GM19395 (cell line): ENCODE measurements at regions not wholly inside any gene's neighbourhood (a gene's known extent, or its start where the extent isn't known, plus 50 kb on each side); places are given as distances from the start of the nearest gene placed in this dataset.

Experiments used
- ATAC-seq: cut with Tn5 transposase; IDR thresholded peaks from one replicate; pipeline ENCODE4 v1.9.1; 2021; ENCODE audit warnings: mild to moderate bottlenecking, moderate library complexity; ENCODE audit not compliant: unreplicated experiment

DNA sequence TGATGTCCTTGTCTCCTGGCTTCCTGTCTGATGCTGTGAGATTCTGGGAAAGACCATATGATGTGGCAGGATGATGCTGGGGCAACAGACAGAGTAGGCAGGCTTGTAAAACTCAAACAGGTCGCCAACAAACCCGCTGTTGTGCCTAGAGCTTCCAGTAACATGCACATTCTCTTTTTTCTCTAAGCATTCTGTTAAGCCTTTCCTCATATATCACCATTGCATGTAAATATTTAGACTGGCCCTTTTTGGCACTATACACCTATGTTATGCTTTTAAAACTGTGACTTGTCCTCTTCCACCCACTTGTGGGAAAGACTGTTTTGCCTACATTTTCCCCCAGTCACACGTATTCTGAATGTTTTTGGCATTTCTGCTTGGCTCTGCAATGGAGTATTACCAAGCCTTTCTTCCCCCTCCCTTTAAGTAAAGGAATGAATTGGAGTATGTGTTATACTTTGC lies 250.4 kb upstream of the TANK start:
- ATAC-seq = no peak

DNA sequence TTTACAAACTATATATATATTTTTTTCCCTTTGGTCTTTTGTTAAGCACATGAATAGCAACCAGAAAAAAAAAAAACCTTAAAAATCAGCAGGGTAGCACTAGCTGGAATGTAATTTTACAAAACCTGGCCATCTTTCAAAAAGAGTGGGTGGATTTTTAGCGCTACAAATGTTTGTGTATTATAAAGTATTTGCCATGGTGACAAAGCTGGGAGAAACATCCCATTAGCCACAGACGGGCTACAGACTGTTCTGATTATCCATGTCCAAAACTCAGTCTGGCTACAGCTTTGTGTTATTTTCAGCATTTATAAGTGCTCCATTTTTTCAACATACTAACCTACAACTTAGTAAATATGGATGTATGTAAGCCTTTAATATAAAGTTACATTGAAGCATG lies 249.5 kb upstream of the TANK start:
- ATAC-seq = no peak

DNA sequence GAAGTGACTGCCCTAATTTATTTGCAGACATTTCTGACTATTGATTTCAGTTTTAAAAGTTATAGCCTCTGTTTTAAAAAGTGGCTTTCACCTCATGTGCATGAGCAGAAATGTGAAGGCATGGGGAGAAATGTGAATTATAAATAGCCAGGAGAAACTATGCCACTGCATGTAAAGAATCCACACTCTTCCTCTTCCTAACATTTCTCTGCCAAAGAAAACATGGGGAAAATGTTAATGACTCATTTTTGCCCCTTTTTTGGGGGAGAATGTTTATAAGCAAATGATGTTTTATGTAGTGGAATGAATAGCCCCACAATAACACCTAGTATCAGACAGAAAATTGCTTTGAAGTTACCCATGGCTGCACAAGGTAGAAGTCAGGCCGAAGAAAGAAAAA lies 249.0 kb upstream of the TANK start:
- no peak for ATAC-seq

DNA sequence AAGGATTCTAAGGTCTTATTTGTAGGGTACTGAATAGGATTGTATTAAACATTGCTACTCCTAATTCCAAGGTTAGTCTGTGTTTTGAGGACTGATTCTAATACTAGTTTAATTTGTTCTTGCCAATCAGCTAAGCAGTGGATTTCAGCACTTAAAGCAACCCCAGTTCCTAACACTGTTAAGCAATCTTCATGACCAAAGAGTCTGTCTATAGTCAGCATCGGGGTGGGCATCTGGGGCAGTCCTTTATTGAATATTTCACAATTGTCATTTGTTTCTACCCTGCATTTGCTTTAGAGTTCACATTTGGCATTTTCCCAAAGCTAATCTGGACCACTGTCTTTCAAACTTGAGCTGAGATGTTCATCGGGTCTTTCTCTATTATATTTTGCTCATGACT lies 248.0 kb upstream of the TANK start:
- ATAC-seq = no peak

DNA sequence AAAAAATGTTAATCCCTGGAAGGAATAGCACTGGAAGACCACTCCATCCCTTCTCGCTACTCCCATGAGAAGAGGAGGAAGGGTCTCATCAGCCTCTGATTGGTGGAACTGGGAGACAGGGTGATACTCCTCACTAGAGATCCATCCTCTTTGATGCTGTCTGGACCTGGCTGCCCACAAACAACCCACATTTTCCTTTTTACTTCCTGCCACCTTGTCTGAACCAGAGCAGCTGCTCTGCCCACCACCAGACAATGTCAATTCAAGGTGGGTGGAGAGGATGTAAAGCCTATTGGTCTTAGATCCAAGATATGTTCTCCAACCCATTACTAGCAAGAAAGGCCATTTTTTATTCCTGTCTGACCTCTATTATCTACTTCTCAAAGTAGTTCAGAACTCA lies 246.9 kb upstream of the TANK start:
- no peak for ATAC-seq

- no peak for ATAC-seq
These were observed 246.0 kb upstream of the TANK start for GRCh38 chr2:160914217-160914616.

DNA sequence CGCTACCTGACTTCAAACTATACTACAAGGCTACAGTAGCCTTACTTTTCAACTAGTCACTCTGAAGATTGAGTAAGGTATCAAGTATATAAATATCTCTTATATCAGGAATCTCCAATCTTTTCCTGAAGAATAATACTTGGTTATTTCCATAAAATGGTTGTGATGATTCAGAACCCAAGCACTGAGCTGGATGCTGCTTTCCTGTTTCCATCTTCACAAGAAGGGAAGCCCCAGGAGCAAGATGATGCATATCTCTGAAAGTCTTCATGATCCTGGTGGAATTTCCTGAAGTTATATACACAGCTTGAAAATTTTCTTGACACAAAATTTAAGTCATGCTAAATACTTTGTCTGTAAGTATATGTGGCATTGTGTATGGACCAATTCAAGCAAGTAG lies 243.9 kb upstream of the TANK start:
- ATAC-seq = no peak

DNA sequence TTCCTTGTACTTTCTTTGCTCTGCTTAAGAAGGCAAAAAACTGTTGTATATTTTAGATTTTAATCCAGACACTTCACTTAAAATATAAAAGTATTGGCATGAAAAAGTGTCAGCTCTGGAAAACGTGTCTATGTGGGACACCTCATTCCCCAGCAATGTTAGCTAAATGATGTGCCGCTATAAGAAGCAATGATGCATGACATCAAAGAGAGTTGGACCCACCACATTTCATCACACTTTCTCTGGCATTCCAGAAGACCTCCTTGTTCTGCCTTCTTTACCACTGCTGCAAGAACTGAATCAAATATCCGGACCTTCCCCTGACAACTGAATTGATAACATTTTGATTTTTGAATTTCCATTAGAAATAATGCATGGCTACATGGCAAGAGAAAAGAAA lies 242.4 kb upstream of the TANK start:
- ATAC-seq = no peak

DNA sequence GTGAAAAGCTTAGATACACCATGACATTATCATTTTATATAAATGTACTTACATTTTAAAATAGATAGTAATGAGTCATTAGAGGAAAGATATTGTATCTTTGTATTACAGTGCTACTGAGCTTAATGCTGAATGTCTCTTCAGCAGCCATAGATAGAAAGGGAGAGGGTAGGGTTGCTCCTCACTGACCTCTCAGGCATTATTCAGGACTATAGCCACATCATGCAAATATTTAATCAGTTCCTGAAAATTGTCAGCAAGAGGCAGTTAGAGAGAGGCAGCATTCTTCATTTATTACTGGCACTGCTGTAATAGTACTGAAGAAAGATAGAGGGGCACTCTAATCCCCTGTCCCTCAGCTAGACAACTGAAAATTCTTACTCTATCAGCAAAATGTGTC lies 242.0 kb upstream of the TANK start:
- no peak for ATAC-seq

- ATAC-seq = no peak
These were observed 241.2 kb upstream of the TANK start for GRCh38 chr2:160918906-160919503.

DNA sequence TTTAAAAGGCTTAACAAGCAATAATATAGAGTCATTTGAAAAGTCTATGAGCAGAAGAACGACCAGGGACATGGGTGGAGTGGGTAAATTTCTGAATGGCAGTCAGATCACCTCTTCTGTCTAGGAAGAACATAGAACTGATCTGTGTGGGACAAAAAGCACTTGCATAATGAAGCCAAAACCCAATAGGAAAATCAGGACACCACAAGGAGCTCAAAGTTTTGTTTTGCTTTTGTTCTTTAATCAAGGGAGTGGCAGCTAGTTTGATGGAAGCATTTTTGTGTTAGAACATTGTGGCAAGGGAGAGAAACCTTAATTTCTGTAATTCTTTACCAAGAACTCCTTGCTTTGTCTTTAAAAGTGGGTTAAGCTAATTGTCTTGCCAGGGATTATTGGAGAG lies 240.2 kb upstream of the TANK start:
- no peak for ATAC-seq

DNA sequence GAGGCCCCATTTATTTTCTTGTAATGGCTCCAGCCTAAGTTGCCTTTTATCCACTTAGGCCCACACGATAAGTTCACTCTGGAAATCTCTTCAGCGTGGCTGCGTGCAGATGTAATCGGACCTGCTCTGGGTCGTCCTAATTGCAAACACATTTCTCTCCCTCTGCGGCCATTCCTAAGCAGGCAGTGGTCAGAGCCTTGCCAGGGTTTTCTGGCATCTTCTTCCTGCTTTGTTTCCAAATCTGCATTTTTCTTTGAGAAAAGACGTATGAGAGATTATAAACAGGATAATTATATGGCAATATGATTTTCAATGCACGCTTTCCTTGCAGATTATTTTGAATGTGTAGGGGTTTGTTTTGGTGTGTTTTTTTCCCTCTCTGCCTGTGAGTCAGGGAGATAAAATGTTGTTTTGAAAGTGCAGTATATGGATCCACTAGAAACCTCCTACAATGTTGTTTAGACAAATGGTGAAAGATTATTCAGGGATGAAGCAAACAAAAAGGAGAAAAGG lies 239.4 kb upstream of the TANK start:
- ATAC-seq = no peak

DNA sequence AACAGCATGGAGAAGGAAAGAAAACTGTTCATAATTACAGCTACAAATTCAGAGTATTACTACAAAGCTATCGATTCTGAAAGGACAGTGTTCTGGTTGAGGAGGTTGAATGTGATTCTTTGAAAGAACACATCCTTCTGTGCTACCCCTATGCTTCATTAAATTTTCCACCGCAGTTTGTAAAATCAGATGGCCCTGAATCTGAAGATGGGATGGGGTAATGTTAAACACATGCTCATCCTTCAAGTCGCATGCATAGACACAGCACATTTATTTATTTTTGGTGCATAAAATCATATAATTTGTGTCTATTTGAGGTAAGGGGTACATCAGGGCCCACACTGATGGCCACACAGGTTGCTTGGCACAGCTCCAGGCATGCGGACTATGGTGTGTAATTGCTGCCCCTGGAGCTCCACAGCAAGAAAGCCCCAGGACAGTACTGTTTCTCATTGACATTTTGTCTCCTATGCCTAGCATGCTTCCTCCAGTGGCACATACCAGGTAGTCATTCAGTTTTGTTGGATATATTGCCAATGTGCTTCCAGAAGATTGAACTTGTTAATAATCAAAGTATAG lies 238.8 kb upstream of the TANK start:
- no peak for ATAC-seq

- ATAC-seq = no peak
These were observed 235.3 kb upstream of the TANK start for GRCh38 chr2:160924936-160925353.

GRCh38 chr2:160925956-160926355 lies 234.3 kb upstream of the TANK start:
- no peak for ATAC-seq

GRCh38 chr2:160927324-160927723 lies 232.9 kb upstream of the TANK start:
- no peak for ATAC-seq

DNA sequence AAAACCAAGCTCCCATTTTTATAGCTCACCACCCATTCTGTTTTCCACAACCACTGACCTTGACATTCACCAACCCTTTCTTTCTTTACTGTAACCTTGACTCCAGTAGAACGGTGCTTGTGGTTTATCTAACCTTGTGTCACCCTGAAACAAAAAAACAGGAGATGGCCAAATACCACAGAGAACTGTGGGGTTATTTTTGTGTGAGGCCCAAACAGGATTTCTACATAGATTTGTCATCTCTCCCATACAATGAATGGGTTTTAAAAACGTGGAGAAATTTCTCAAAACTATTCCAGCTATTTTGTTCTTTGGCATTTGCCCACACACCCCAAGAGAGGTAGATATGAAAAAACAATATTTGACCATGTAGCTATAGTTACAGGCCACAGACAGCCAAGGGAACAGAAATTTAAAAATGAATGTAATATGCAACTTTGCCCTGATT lies 231.3 kb upstream of the TANK start:
- ATAC-seq = no peak

DNA sequence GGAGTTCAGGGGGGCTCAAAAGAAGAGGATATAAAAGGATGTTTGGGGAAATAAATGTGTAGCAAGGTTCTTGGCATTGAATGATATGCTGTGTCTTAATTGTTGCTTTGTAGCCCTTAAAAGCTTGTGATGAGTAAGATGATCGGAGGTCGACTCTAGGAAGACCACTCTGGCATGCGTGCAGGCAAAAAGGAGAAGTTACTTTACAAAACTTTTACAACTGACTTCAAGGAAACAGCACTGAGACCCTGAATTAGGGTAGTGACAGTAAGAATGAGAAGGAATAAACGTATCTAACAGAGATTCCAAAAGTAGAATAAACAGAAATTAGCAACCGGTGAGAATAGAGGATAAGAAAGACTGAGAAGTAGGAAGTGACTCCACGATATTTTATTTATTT lies 228.7 kb upstream of the TANK start:
- ATAC-seq = no peak

DNA sequence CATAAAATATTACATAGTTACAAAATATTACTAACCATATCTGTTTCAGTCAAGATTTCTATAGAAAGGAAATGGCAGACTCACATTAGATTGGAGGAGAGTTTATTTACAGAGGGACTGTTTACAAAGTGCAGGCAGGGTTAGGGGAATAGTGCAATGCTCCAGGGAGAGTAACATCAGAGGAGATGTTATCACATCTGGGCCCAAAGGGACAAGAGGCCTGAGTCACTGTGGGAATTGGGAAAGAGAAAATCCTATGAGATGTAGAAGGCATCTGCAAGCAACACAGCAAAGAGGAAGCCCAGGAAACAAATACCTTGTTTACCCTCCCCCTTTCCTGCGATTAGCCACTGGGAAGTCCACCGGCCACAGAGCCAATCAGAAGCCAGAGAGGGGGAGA lies 227.3 kb upstream of the TANK start:
- ATAC-seq = no peak

DNA sequence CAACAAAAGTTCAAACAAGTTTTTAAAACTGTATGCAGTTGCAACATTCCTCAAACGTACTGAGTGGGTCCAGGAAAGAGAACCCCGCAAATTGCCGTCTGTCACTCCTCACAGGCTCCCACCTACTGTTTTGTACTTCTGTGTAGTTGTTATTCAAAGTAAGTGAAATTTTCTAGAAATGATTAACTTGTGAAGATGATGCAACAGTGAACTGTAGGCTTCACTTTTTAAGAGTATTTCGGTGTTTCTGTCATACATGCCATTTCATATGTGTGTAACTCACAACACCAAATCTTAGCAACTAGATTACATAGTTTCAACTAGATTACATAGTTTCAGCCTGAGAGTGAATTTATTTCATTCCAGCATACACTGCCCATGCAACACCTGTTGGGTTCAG lies 226.0 kb upstream of the TANK start:
- ATAC-seq = no peak

- no peak for ATAC-seq
These were observed 225.2 kb upstream of the TANK start for GRCh38 chr2:160934991-160935390.

DNA sequence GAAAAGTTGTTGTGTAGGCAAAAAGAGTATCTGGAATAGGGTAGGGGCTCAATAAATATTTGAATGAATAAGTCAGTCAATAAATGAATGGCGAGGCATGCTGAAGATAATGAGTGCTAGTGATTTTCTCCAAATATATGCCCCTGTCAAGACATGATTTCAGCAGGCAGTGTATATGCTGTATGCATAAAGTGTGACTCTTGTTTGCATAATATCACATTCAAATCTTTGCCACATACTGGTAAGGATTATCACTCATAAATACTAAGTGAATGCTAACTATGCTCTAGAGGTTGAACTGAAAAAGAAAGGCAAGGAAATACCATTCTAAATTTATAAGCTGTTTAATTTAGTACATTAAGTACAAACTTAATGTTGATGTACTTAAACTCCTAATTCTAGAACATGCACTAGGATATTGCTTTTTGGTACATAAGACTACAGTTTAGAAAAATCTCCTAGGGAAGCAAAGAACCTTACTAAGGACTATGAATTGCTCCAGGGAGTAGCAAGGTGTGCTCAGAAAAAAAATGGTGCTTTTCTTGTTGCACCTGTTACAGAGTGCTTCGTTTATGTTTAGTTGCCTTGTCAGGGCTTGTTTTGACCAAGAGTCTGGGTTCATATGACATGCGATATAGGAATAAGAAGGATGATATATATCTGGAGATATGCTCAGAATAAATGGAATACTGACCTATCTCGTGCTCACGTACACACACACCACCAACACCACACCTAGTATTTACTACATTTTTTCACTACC lies 224.0 kb upstream of the TANK start:
- no peak for ATAC-seq
